Renal pelvis (tissue), 1 donor: ENCODE measurements at regions not wholly inside any gene's neighbourhood (a gene's known extent, or its start where the extent isn't known, plus 50 kb on each side); places are given as distances from the start of the nearest gene placed in this dataset.
"Not testable (repeated sequence)": the region's sequence is repeated elsewhere in the genome, so short reads cannot be mapped to it uniquely, and the experiment has no call there.

Experiments
- DNase-seq: peaks from one replicate; pipeline ENCODE4 v3.0.0-alpha.2; 2013

DNA sequence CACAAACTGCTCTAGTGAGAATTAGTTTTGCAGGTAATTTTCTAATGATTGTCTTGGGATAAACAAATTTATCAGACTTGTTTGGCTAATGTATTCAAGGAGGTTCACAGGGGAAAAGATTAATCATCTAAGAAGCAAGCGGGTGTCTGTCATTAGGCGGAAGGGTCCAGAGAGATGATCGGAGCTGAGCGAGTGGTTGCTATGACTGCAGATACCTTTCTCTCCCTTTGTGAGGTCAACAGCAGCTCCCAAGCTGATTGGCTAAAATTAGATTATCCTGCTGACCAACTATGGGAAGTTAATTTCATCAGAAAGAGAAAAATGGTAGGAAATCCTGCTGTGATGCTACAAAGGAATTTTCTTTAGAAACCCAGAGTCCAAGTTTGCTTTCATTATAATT, 276.0 kb downstream of the SOX2 start:
- DNase-seq, result no peak

GRCh38 chr3:181998828-181999227, 287.1 kb downstream of the SOX2 start:
- DNase-seq, result no peak

GRCh38 chr3:181999314-181999713, 287.6 kb downstream of the SOX2 start:
- DNase-seq, result no peak

DNA sequence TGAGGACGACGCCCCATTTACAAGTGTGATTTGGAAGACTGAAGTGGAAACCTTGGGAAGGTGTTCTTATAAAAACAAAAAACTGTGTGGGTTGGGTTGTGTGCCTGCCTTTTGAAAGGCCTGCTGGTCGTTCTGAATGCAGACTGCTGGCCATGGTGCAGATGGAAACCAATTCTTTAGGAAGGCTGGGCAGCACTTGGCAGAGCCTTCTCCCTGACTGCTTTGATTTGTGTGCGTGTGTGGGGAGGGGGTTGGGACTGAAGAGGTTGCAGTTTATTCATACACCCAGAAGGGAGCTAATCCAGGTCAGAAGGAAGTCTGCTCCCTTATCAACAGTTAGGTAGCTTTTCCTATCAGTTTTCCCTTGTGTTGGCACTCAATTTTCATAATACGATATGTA, 288.7 kb downstream of the SOX2 start:
- no peak for DNase-seq

- no peak for DNase-seq
These were observed 293.5 kb downstream of the SOX2 start for GRCh38 chr3:182005219-182005618.

- DNase-seq, result no peak
These were observed 294.0 kb downstream of the SOX2 start for GRCh38 chr3:182005701-182006100.

- no peak for DNase-seq
These were observed 294.7 kb downstream of the SOX2 start for GRCh38 chr3:182006431-182006830.

- no peak for DNase-seq
These were observed 295.7 kb downstream of the SOX2 start for GRCh38 chr3:182007441-182007840.

DNA sequence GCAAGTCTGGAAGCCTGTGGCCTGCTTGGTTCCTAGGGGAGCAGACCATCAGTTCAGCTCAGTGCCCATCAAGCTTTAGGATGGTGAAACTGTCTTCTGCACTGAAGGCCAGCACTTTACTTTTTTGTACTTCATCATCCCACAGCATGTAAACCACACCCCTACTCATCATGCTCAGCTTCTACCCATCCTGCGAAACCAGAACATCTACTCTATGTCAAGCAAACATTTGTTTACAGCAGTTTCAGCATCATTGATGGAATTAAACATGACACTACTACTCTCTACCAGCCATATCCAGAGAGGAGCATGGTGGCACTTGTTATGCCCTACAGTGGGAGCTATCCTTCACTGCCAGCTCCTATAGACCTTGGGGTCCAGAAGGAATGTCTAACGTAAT, 306.6 kb downstream of the SOX2 start:
- no peak for DNase-seq

DNA sequence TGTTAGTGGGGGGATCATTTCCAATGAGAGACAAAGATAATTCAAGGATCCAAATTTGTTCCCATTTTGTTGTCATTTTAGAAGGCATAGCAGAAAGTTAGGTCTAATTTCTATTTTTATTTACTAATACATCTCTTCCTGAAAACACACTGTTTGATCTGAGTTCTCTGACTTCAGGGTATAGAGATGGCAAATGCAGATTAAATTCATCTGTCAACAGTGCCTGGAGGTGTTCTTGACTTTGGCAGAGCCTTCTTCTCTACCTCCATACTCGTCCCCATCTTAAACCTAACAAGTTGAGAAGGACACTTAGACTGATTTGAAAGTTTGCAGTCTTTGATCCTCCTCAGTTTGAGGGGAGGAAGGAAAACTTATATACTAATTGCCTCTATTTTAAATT, 308.2 kb downstream of the SOX2 start:
- no peak for DNase-seq

DNA sequence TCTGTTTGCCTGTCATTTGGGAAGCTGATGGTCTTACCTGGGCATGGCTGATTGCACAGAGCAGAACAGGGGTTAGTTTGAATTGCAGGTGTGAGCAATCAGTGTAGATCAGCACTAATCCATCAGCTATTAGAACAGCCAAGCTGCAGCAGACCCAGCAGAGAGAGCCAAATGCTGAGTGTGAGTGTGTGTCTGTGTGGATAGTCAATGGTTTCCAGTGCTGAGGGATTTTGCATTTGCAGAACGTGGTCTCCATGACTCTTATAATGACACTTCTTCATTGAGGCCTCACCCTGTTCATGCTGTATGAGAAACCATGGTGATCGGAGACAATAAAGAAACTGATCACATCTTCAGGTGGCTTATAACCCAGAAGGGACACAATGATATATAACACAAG, 312.1 kb downstream of the SOX2 start:
- no peak for DNase-seq

GRCh38 chr3:182027366-182027765, 315.6 kb downstream of the SOX2 start:
- DNase-seq, result no peak

- no peak for DNase-seq
These were observed 316.4 kb downstream of the SOX2 start for GRCh38 chr3:182028081-182028480.

- not testable (repeated sequence) for DNase-seq
These were observed 322.5 kb downstream of the SOX2 start for GRCh38 chr3:182034231-182034630.

- DNase-seq, result no peak
These were observed 323.6 kb downstream of the SOX2 start for GRCh38 chr3:182035324-182035723.

DNA sequence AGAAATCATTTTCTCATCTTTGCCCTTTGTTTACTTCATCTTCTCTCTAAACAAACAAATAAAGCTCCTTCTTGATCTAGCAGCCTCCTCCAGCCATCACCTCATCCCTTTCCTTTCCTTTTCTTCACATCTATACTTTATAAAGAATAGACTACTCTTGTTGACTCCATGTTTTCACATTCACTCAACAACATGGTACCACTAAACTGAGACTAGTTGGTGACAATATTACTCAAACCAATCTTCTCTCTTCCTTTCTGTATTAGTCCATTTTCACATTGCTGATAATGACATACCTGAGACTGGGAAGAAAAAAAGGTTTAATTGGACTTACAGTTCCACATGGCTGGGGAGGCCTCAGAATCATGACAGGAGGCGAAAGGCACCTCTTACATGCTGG, 324.7 kb downstream of the SOX2 start:
- DNase-seq, result no peak

DNA sequence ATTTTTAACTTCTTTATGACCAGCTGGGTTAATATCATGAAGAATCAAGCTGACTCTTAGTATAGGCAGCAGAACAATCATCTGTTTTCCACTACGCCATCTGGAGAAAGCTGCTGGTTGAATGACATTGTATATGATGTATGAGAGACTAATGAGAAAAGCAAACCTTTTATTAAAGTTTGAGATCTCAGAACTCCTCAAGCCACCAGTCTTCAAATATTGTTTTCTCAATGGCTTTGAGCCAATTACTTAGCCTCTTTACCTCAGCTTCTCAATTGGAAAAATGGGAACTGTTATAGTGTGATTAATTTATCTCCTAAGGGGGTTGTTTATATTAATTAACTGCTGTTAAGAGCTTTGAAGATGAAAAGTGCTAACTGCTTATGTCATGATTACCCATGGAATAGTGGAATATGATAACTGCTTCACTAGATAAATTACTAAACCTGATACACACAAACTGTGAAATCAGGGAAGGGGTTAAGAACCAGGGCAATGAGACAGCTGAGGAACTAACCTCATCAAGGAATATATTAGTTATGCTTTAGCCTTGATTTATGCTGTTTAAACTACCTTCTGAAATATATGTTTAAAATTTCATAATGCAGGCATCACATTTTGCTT, 330.1 kb downstream of the SOX2 start:
- no peak for DNase-seq

DNA sequence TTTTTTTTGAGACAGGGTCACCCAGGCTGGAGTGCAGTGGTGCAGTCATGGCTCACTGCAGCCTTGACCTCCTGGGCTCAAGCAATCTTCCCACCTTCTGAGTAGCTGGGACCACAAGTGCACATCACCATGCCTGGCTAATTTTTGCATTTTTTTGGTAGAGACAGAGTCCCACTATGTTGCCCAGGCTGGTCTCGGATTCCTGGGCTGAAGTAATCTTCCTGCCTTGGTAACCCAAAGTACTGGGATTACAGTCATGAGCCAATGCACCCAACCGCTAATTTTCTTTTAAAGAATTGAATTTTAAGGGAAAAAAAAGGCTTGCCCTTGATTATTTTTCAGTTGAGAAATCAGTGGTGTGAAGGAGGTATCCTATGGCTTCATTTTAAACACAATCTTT, 334.0 kb downstream of the SOX2 start:
- no peak for DNase-seq

- DNase-seq, result peak; percentile 20
These were observed 334.5 kb downstream of the SOX2 start for GRCh38 chr3:182046166-182046764.

DNA sequence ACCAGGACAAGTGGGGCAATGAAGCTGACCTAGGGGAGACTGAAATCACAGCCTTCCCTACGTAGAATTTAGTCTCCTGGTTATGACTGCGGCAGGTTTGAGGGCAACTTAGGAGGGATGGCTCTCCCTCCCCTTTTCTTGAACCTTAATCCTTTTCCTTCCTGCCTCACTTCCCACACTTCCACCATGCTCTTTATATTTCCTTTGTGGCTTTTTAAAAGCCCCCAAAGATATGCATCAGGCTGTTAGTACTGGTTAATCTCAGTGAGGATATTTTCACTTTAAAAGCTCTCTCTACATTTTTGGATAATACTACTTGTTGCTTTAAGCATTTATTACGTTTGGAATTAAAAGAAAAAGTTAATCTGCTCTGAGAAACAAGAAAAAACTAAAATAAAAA, 339.2 kb downstream of the SOX2 start:
- no peak for DNase-seq

GRCh38 chr3:182052332-182052731, 340.6 kb downstream of the SOX2 start:
- no peak for DNase-seq

GRCh38 chr3:182052757-182053156, 341.0 kb downstream of the SOX2 start:
- DNase-seq, result no peak

GRCh38 chr3:182058488-182058887, 346.8 kb downstream of the SOX2 start:
- DNase-seq, result no peak

- no peak for DNase-seq
These were observed 352.0 kb downstream of the SOX2 start for GRCh38 chr3:182063742-182064141.
